HEK293T (cell line): ENCODE measurements at regions not wholly inside any gene's neighbourhood (a gene's known extent, or its start where the extent isn't known, plus 50 kb on each side); places are given as distances from the start of the nearest gene placed in this dataset.

Source experiments
- CTCF ChIA-PET: fragments of 350-600 bp; formaldehyde crosslinking; extraction: SDS; loops from one replicate; lab custom pipeline; 2021; ENCODE audit warnings: antibody characterized with exemption, inconsistent platforms; lab: Yijun Ruan, JAX
- POLR2A ChIA-PET: fragments of 350-600 bp; formaldehyde crosslinking; extraction: SDS; loops from one replicate; lab custom pipeline; 2020; ENCODE audit warnings: antibody characterized with exemption, inconsistent platforms; lab: Yijun Ruan, JAX
- DNase-seq: peaks from one replicate; pipeline ENCODE4 v3.0.0; 2012; ENCODE audit warnings: mixed read lengths; ENCODE audit errors: extremely low spot score
- ARNT ChIP-seq: fragments of 450-650 bp; IDR thresholded peaks from 2 replicates; pipeline ENCODE4 v1.6.1; 2017; ENCODE audit warnings: mild to moderate bottlenecking
- BHLHE40 ChIP-seq: fragments of 450-650 bp; IDR thresholded peaks from 2 replicates; pipeline ENCODE4 v1.6.1; 2016; ENCODE audit warnings: mild to moderate bottlenecking, moderate library complexity, borderline replicate concordance
- ELF4 ChIP-seq: fragments of 450-650 bp; IDR thresholded peaks from 2 replicates; pipeline ENCODE4 v1.6.1; 2017; ENCODE audit warnings: antibody characterized with exemption
- FOXK2 ChIP-seq: fragments of 450-650 bp; IDR thresholded peaks from 2 replicates; pipeline ENCODE4 v1.6.1; 2016; ENCODE audit warnings: mild to moderate bottlenecking
- FOXM1 ChIP-seq: fragments of 450-650 bp; IDR thresholded peaks from 2 replicates; pipeline ENCODE4 v1.6.1; 2017; ENCODE audit warnings: mild to moderate bottlenecking, borderline replicate concordance
- LEF1 ChIP-seq: fragments of 450-650 bp; IDR thresholded peaks from 2 replicates; pipeline ENCODE4 v1.6.1; 2017; ENCODE audit warnings: mild to moderate bottlenecking, borderline replicate concordance
- NFRKB ChIP-seq: fragments of 450-650 bp; IDR thresholded peaks from 2 replicates; pipeline ENCODE4 v1.6.1; 2016; ENCODE audit warnings: mild to moderate bottlenecking, moderate library complexity
- PKNOX1 ChIP-seq: fragments of 450-650 bp; IDR thresholded peaks from 2 replicates; pipeline ENCODE4 v1.6.1; 2016
- SP1 ChIP-seq: fragments of 450-650 bp; IDR thresholded peaks from 2 replicates; pipeline ENCODE4 v1.6.1; 2017
- SUZ12 ChIP-seq: fragments of 450-650 bp; IDR thresholded peaks from 2 replicates; pipeline ENCODE4 v1.6.1; 2016; ENCODE audit warnings: mild to moderate bottlenecking

- CTCF ChIA-PET: interaction anchor here (0.6 kb wide), 1 partner anchor 255 kb away, joined by 3 read pairs; no protein-coding TSS in a partner anchor
- POLR2A ChIA-PET: no interaction called here
- no peak for TF ChIP-seq LEF1
- TF ChIP-seq ELF4: no peak
- no peak for TF ChIP-seq FOXM1
- TF ChIP-seq NFRKB: no peak
- no peak for TF ChIP-seq FOXK2
- TF ChIP-seq BHLHE40: no peak
- no peak for TF ChIP-seq SP1
- no peak for TF ChIP-seq PKNOX1
- TF ChIP-seq SUZ12: no peak
- no peak for TF ChIP-seq ARNT
- no peak for DNase-seq
Measured at GRCh38 chr2:236517251-236518031, 52.2 kb upstream of the ACKR3 start.
